OCI-LY1 (cell line): ENCODE measurements at regions not wholly inside any gene's neighbourhood (a gene's known extent, or its start where the extent isn't known, plus 50 kb on each side); places are given as distances from the start of the nearest gene placed in this dataset.

Source experiments
- EZH2 ChIP-seq: fragments of 200-600 bp; sonication (generic), shearing (Covaris generic); IDR thresholded peaks from 2 replicates; pipeline ENCODE4 v1.8.0; 2017; ENCODE audit warnings: borderline replicate concordance, mixed run types, mild to moderate bottlenecking, antibody characterized with exemption, low read length, moderate library complexity, mixed read lengths
- TF ChIP-seq, protein P1 (sequence below): fragments of 200-600 bp; sonication (generic), shearing (Covaris generic); IDR thresholded peaks from 2 replicates; pipeline ENCODE4 v1.5.1; 2017; ENCODE audit warnings: mild to moderate bottlenecking, antibody characterized with exemption, low read length, moderate library complexity, mixed read lengths

DNA sequence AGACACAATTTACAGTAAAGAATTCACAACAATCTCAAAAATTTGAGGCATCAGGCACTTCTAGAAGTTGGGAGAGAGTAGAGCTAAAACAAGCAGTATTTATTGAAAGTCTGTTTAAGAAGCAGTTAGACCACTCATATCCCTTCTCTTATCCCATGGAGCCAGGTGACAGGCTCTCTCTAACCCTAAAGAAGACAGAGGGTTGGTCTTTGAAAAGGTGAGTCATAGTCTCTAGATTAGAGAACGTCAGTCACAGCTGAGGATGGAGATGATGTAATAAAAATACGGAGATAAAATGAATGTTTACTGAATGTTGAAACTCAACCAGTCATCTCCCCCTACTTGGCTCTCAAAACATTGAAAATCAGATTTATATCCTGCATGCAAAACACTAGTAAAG, 223.8 kb downstream of the CHIC2 start:
- TF ChIP-seq, protein P1, sequence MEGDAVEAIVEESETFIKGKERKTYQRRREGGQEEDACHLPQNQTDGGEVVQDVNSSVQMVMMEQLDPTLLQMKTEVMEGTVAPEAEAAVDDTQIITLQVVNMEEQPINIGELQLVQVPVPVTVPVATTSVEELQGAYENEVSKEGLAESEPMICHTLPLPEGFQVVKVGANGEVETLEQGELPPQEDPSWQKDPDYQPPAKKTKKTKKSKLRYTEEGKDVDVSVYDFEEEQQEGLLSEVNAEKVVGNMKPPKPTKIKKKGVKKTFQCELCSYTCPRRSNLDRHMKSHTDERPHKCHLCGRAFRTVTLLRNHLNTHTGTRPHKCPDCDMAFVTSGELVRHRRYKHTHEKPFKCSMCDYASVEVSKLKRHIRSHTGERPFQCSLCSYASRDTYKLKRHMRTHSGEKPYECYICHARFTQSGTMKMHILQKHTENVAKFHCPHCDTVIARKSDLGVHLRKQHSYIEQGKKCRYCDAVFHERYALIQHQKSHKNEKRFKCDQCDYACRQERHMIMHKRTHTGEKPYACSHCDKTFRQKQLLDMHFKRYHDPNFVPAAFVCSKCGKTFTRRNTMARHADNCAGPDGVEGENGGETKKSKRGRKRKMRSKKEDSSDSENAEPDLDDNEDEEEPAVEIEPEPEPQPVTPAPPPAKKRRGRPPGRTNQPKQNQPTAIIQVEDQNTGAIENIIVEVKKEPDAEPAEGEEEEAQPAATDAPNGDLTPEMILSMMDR: no peak
- TF ChIP-seq EZH2: no peak
